PC-3 (cell line): ENCODE measurements at regions not wholly inside any gene's neighbourhood (a gene's known extent, or its start where the extent isn't known, plus 50 kb on each side); places are given as distances from the start of the nearest gene placed in this dataset.
A peak's percentile ranks its signal among the peaks of the same experiment; 100 is the strongest.

Experiments
- ATAC-seq: fragments of 200-7000 bp; cut with Tn5 transposase; 2 replicates; pipeline ENCODE4 v1.9.1; 2020; ENCODE audit warnings: mild to moderate bottlenecking, moderate library complexity
- BruUV-seq: library from RNA; stranded (reverse); fragments of 400-500 nt; replicated peaks from 2 replicates; lab custom pipeline; 2021; lab: Mats Ljungman, UMichigan
- CTCF ChIA-PET: fragments of 300-600 bp; sonication (Branson Sonifier 250); formaldehyde crosslinking; loops from one replicate; lab custom pipeline; 2022; ENCODE audit warnings: antibody characterized with exemption; lab: Charles Lee
- POLR2A ChIA-PET: fragments of 300-600 bp; sonication (Branson Sonifier 250); formaldehyde crosslinking; loops from one replicate; lab custom pipeline; 2022; ENCODE audit warnings: antibody characterized with exemption; ENCODE audit not compliant: unreplicated experiment; lab: Charles Lee
- DNase-seq: peaks from one replicate; pipeline ENCODE4 v3.0.0-alpha.2; 2015
- H2AFZ ChIP-seq: fragments of 300-600 bp; sonication (generic); 2 replicates; pipeline ENCODE4 v1.6.0; 2016; ENCODE audit warnings: antibody characterized with exemption, low read length
- H3F3A ChIP-seq: fragments of 300-600 bp; sonication (generic); one replicate; pipeline ENCODE4 v1.6.0; 2017; ENCODE audit warnings: antibody characterized with exemption, low read length, control low read depth, mild to moderate bottlenecking; ENCODE audit not compliant: unreplicated experiment
- H3K27ac ChIP-seq: fragments of 300-600 bp; sonication (generic); 2 replicates; pipeline ENCODE4 v1.5.1; 2016; ENCODE audit warnings: mild to moderate bottlenecking, low read length
- H3K27me3 ChIP-seq: fragments of 300-600 bp; sonication (generic); 2 replicates; pipeline ENCODE4 v1.6.1; 2016; ENCODE audit warnings: low read length, mixed read lengths
- H3K36me3 ChIP-seq: fragments of 300-600 bp; sonication (generic); 2 replicates; pipeline ENCODE4 v1.6.1; 2016; ENCODE audit warnings: low read depth, mixed run types, low read length, mixed read lengths
- H3K4me1 ChIP-seq: fragments of 300-600 bp; sonication (generic); 2 replicates; pipeline ENCODE4 v1.5.1; 2016; ENCODE audit warnings: low read length; ENCODE audit not compliant: insufficient read depth
- H3K4me2 ChIP-seq: fragments of 300-600 bp; sonication (generic); 2 replicates; pipeline ENCODE4 v1.6.0; 2016; ENCODE audit warnings: low read length
- H3K4me3 ChIP-seq: fragments of 300-600 bp; sonication (generic); 2 replicates; pipeline ENCODE4 v1.5.1; 2016; ENCODE audit warnings: mild to moderate bottlenecking, low read length, mixed read lengths
- H3K79me2 ChIP-seq: fragments of 300-600 bp; sonication (generic); 2 replicates; pipeline ENCODE4 v1.6.1; 2017; ENCODE audit warnings: low read length, mixed read lengths
- H3K9ac ChIP-seq: fragments of 300-600 bp; sonication (generic); 2 replicates; pipeline ENCODE4 v1.6.0; 2016; ENCODE audit warnings: mild to moderate bottlenecking, low read length
- H3K9me2 ChIP-seq: fragments of 300-600 bp; sonication (generic); replicated peaks from 2 replicates; pipeline ENCODE4 v1.6.1; 2016; ENCODE audit warnings: mixed run types, low read length, mixed read lengths
- H3K9me3 ChIP-seq: fragments of 300-600 bp; sonication (generic); 2 replicates; pipeline ENCODE4 v1.6.1; 2016; ENCODE audit warnings: low read length, mixed read lengths
- H4K20me1 ChIP-seq: fragments of 300-600 bp; sonication (generic); 2 replicates; pipeline ENCODE4 v1.6.1; 2016; ENCODE audit warnings: low read length, mixed read lengths
- CTCF ChIP-seq: fragments of 300-600 bp; sonication (generic); conservative IDR thresholded peaks from 2 replicates; pipeline ENCODE4 v1.5.1; 2017; ENCODE audit warnings: antibody characterized with exemption, low read depth, mild to moderate bottlenecking, low read length
- EZH2 ChIP-seq: fragments of 300-600 bp; sonication (generic); IDR thresholded peaks from one replicate; pipeline ENCODE4 v1.6.1; 2017; ENCODE audit warnings: antibody characterized with exemption, mild to moderate bottlenecking, low read length; ENCODE audit not compliant: unreplicated experiment
- EZH2phosphoT487 ChIP-seq: fragments of 300-600 bp; sonication (generic); IDR thresholded peaks from 2 replicates; pipeline ENCODE4 v1.6.1; 2018; ENCODE audit warnings: mild to moderate bottlenecking, antibody characterized with exemption, low read length, borderline replicate concordance
- intact Hi-C: fragments of 100-400 bp; cut with micrococcal nuclease; formaldehyde crosslinking; loops from 2 replicates; pipeline ENCODE4 v1.9.0; 2023

- DNase-seq (no peak), ATAC-seq (no peak)
- Histone ChIP-seq H3K9ac (no peak overlapping the region), H3K4me1 (peaks cover 5% of the 10 kb centered on the region; the same call in 1 of the 2 replicates), H3K36me3 (no peaks in the 10 kb centered on the region), H3K9me2 (no peaks in the 10 kb centered on the region), H3K27ac (no peak overlapping the region), H3K27me3 (no peaks in the 10 kb centered on the region), H3K9me3 (no peaks in the 10 kb centered on the region), H3K4me2 (no peak overlapping the region), H3F3A (no peaks in the 10 kb centered on the region), H4K20me1 (no peaks in the 10 kb centered on the region), H3K4me3 (no peak overlapping the region), H3K79me2 (no peaks in the 10 kb centered on the region), H2AFZ (no peak overlapping the region)
- intact Hi-C loops = no loop called here
- TF ChIP-seq EZH2 (no peak), EZH2phosphoT487 (no peak), CTCF (no peak)
- POLR2A ChIA-PET = no interaction called here
- CTCF ChIA-PET = no interaction called here
- BruUV-seq = no TSS peak
These were observed 52.1 kb downstream of the CARTPT start for GRCh38 chr5:71771191-71771590.

- TF ChIP-seq EZH2phosphoT487 (no peak), CTCF (peak; percentile 87)
- H3K27me3 ChIP-seq = no peaks in the 10 kb centered on the region
- H3K27ac ChIP-seq = no peak overlapping the region
- ATAC-seq = peak; percentile 61
- H3K4me3 ChIP-seq = no peak overlapping the region
- H2AFZ ChIP-seq = no peak overlapping the region
- no peaks in the 10 kb centered on the region for H3K9me3 ChIP-seq
- BruUV-seq = no TSS peak
- H3F3A ChIP-seq = no peaks in the 10 kb centered on the region
- peaks cover 5% of the 10 kb centered on the region; the same call in 1 of the 2 replicates for H3K4me1 ChIP-seq
- POLR2A ChIA-PET = no interaction called here
- H4K20me1 ChIP-seq = no peaks in the 10 kb centered on the region
- no peaks in the 10 kb centered on the region for H3K79me2 ChIP-seq
- intact Hi-C loops = loop anchor here (1.0 to 5.0 kb wide), 3 partner anchors 469 to 744 kb away; no protein-coding TSS in a partner anchor
- H3K36me3 ChIP-seq = no peaks in the 10 kb centered on the region
- H3K9me2 ChIP-seq = no peaks in the 10 kb centered on the region
- CTCF ChIA-PET = no interaction called here
- no peak overlapping the region for H3K4me2 ChIP-seq
- peak; percentile 67 for DNase-seq
- H3K9ac ChIP-seq = no peak overlapping the region
These were observed 59.7 kb downstream of the CARTPT start for GRCh38 chr5:71778678-71779276.

- Histone ChIP-seq H3K4me2 (no peak overlapping the region), H3K27ac (no peak overlapping the region), H3K9ac (no peak overlapping the region), H3K36me3 (no peaks in the 10 kb centered on the region), H3K4me3 (no peak overlapping the region), H3K79me2 (no peaks in the 10 kb centered on the region), H2AFZ (no peak overlapping the region), H3F3A (no peaks in the 10 kb centered on the region), H3K9me3 (no peaks in the 10 kb centered on the region), H4K20me1 (no peaks in the 10 kb centered on the region), H3K4me1 (peaks cover 5% of the 10 kb centered on the region; the same call in 1 of the 2 replicates), H3K27me3 (no peaks in the 10 kb centered on the region), H3K9me2 (no peaks in the 10 kb centered on the region)
- ChIA-PET POLR2A (no interaction called here), CTCF (interaction anchor here (0.6 kb wide), 1 partner anchor 358 kb away, joined by 3 read pairs; no protein-coding TSS in a partner anchor)
- intact Hi-C loops = no loop called here
- TF ChIP-seq CTCF (no peak), EZH2 (no peak), EZH2phosphoT487 (no peak)
- DNase-seq (no peak), ATAC-seq (no peak)
- no TSS peak for BruUV-seq
These were observed 61.5 kb downstream of the CARTPT start for GRCh38 chr5:71780597-71780996.
